OCI-LY3 (cell line): ENCODE measurements at regions not wholly inside any gene's neighbourhood (a gene's known extent, or its start where the extent isn't known, plus 50 kb on each side); places are given as distances from the start of the nearest gene placed in this dataset.

Source experiments
- H2AFZ ChIP-seq: fragments of 200-600, 300-600 bp; shearing (Covaris generic); 2 replicates; pipeline ENCODE4 v1.6.0; 2014; ENCODE audit warnings: antibody characterized with exemption, low read depth, low read length
- H3K27ac ChIP-seq: fragments of 200-600, 300-600 bp; sonication (generic); 2 replicates; pipeline ENCODE4 v1.5.1; 2014; ENCODE audit warnings: mild to moderate bottlenecking, low read length, moderate library complexity, mixed read lengths
- H3K27me3 ChIP-seq: fragments of 200-600, 300-600 bp; sonication (generic); 2 replicates; pipeline ENCODE4 v1.6.1; 2014; ENCODE audit warnings: low read depth, low read length, mixed read lengths
- H3K36me3 ChIP-seq: fragments of 200-600, 300-600 bp; sonication (generic); replicated peaks from 2 replicates; pipeline ENCODE3; 2014; ENCODE audit warnings: low read depth, low read length, mixed read lengths
- H3K4me1 ChIP-seq: fragments of 300-600, 200-600 bp; sonication (generic); 2 replicates; pipeline ENCODE4 v1.6.1; 2014; ENCODE audit warnings: low read length, mixed read lengths
- H3K4me2 ChIP-seq: fragments of 200-600, 300-600 bp; sonication (generic); 2 replicates; pipeline ENCODE4 v1.6.1; 2014; ENCODE audit warnings: low read length, mixed read lengths
- H3K4me3 ChIP-seq: fragments of 300-600, 200-600 bp; sonication (generic); 2 replicates; pipeline ENCODE4 v1.5.1; 2014; ENCODE audit warnings: antibody characterized with exemption, mild to moderate bottlenecking, low read length, moderate library complexity
- H3K79me2 ChIP-seq: fragments of 300-600, 200-600 bp; shearing (Covaris generic); 2 replicates; pipeline ENCODE4 v1.6.1; 2014; ENCODE audit warnings: mild to moderate bottlenecking, low read length, mixed read lengths
- H3K9ac ChIP-seq: fragments of 300-600, 200-600 bp; shearing (Covaris generic); 2 replicates; pipeline ENCODE4 v1.6.0; 2014; ENCODE audit warnings: mild to moderate bottlenecking, low read length, moderate library complexity
- H3K9me3 ChIP-seq: fragments of 200-600, 300-600 bp; shearing (Covaris generic); 2 replicates; pipeline ENCODE4 v1.6.1; 2014; ENCODE audit warnings: low read length, mixed read lengths; ENCODE audit not compliant: insufficient read depth
- H4K20me1 ChIP-seq: fragments of 200-600, 300-600 bp; sonication (generic); 2 replicates; pipeline ENCODE4 v1.6.1; 2016; ENCODE audit warnings: low read length, mixed read lengths; ENCODE audit not compliant: insufficient read depth
- CTCF ChIP-seq: fragments of 200-600, 300-600 bp; sonication (generic); IDR thresholded peaks from 2 replicates; pipeline ENCODE4 v1.5.1; 2014; ENCODE audit warnings: antibody characterized with exemption, low read length, low read depth
- EZH2phosphoT487 ChIP-seq: fragments of 200-600 bp; shearing (Covaris generic); IDR thresholded peaks from 2 replicates; pipeline ENCODE4 v1.6.1; 2018; ENCODE audit warnings: antibody characterized with exemption, mixed run types, low read depth

- TF ChIP-seq EZH2phosphoT487 (no peak), CTCF (no peak)
- H4K20me1 ChIP-seq: no peaks in the 10 kb centered on the region
- H3K79me2 ChIP-seq: no peaks in the 10 kb centered on the region
- no peaks in the 10 kb centered on the region for H3K4me1 ChIP-seq
- no peak overlapping the region for H3K4me2 ChIP-seq
- no peaks in the 10 kb centered on the region for H3K9me3 ChIP-seq
- no peak overlapping the region for H3K4me3 ChIP-seq
- no peaks in the 10 kb centered on the region for H3K27me3 ChIP-seq
- H3K27ac ChIP-seq: no peak overlapping the region
- H3K9ac ChIP-seq: no peak overlapping the region
- no peak overlapping the region for H2AFZ ChIP-seq
- H3K36me3 ChIP-seq: no peaks in the 10 kb centered on the region
Observed at GRCh38 chr6:167664678-167665660, 161.7 kb upstream of the AFDN start.

GRCh38 chr6:167665698-167666330 lies 160.9 kb upstream of the AFDN start:
- no peaks in the 10 kb centered on the region for H3K79me2 ChIP-seq
- no peaks in the 10 kb centered on the region for H3K36me3 ChIP-seq
- H3K9ac ChIP-seq: no peak overlapping the region
- no peaks in the 10 kb centered on the region for H3K9me3 ChIP-seq
- no peak overlapping the region for H3K4me3 ChIP-seq
- H4K20me1 ChIP-seq: no peaks in the 10 kb centered on the region
- no peak overlapping the region for H2AFZ ChIP-seq
- TF ChIP-seq CTCF (no peak), EZH2phosphoT487 (no peak)
- H3K27me3 ChIP-seq: no peaks in the 10 kb centered on the region
- no peak overlapping the region for H3K4me2 ChIP-seq
- no peaks in the 10 kb centered on the region for H3K4me1 ChIP-seq
- no peak overlapping the region for H3K27ac ChIP-seq

- H3K27me3 ChIP-seq: no peaks in the 10 kb centered on the region
- no peak overlapping the region for H3K4me2 ChIP-seq
- TF ChIP-seq CTCF (no peak), EZH2phosphoT487 (no peak)
- no peaks in the 10 kb centered on the region for H4K20me1 ChIP-seq
- H3K4me3 ChIP-seq: no peak overlapping the region
- no peak overlapping the region for H2AFZ ChIP-seq
- H3K9me3 ChIP-seq: no peaks in the 10 kb centered on the region
- H3K36me3 ChIP-seq: no peaks in the 10 kb centered on the region
- no peak overlapping the region for H3K27ac ChIP-seq
- H3K9ac ChIP-seq: no peak overlapping the region
- H3K4me1 ChIP-seq: no peaks in the 10 kb centered on the region
- no peaks in the 10 kb centered on the region for H3K79me2 ChIP-seq
Observed at GRCh38 chr6:167666571-167667203, 160.0 kb upstream of the AFDN start.
